ENCODE measurements at regions not wholly inside any gene's neighbourhood (a gene's known extent, or its start where the extent isn't known, plus 50 kb on each side); places are given as distances from the start of the nearest gene placed in this dataset.

DNA sequence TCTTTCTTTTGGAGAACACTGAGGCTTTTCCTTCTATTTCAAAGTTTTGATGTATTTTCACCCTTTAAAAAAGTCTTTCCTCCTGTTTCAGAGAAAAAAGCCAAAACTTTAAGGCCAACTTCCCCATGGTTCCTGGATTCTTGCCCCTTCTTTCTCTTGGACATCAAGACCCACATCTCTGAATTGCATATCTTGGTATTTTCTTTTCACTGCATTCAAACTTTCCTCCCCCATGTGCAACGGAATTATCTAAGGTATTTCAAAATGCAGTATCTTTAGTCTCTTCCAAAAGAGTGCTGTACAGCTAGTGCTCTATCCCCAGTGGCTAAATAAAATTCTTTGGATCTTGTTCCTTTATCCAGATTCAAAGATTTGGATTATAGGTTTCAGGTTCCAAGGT, 81.1 kb upstream of the TSPAN2 start:
- TF ChIP-seq, protein P1, sequence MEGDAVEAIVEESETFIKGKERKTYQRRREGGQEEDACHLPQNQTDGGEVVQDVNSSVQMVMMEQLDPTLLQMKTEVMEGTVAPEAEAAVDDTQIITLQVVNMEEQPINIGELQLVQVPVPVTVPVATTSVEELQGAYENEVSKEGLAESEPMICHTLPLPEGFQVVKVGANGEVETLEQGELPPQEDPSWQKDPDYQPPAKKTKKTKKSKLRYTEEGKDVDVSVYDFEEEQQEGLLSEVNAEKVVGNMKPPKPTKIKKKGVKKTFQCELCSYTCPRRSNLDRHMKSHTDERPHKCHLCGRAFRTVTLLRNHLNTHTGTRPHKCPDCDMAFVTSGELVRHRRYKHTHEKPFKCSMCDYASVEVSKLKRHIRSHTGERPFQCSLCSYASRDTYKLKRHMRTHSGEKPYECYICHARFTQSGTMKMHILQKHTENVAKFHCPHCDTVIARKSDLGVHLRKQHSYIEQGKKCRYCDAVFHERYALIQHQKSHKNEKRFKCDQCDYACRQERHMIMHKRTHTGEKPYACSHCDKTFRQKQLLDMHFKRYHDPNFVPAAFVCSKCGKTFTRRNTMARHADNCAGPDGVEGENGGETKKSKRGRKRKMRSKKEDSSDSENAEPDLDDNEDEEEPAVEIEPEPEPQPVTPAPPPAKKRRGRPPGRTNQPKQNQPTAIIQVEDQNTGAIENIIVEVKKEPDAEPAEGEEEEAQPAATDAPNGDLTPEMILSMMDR (IDR thresholded peaks at IDR 0.05), result no peak
- no peak for TF ChIP-seq EP300 (IDR thresholded peaks at IDR 0.05)
